Smooth muscle cell (in vitro differentiated cells): ENCODE measurements at regions not wholly inside any gene's neighbourhood (a gene's known extent, or its start where the extent isn't known, plus 50 kb on each side); places are given as distances from the start of the nearest gene placed in this dataset.
"Not testable (repeated sequence)": the region's sequence is repeated elsewhere in the genome, so short reads cannot be mapped to it uniquely, and the experiment has no call there.

Experiments used
- DNase-seq: peaks from one replicate; lab custom pipeline; 2025; ENCODE audit not compliant: unreplicated experiment; lab: John Stamatoyannopoulos, UW
- H2AFZ ChIP-seq: fragments of 200-600 bp; sonication (generic); 2 replicates; pipeline ENCODE4 v1.6.0; 2016; ENCODE audit warnings: antibody characterized with exemption, low read depth, mild to moderate bottlenecking
- H3F3A ChIP-seq: fragments of 200-600 bp; sonication (generic); 2 replicates; pipeline ENCODE4 v1.6.0; 2017; ENCODE audit warnings: antibody characterized with exemption, low read depth
- H3K27ac ChIP-seq: fragments of 200-600 bp; sonication (generic); 2 replicates; pipeline ENCODE4 v1.5.1; 2016; ENCODE audit warnings: low read depth, mild to moderate bottlenecking
- H3K27me3 ChIP-seq: fragments of 200-600 bp; sonication (generic); 2 replicates; pipeline ENCODE4 v1.6.1; 2016; ENCODE audit warnings: low read depth, mild to moderate bottlenecking
- H3K36me3 ChIP-seq: fragments of 200-600 bp; sonication (generic); 2 replicates; pipeline ENCODE4 v1.5.1; 2016; ENCODE audit warnings: low read depth
- H3K4me1 ChIP-seq: fragments of 200-600 bp; sonication (generic); 2 replicates; pipeline ENCODE4 v1.5.1; 2016; ENCODE audit warnings: low read depth
- H3K4me2 ChIP-seq: fragments of 200-600 bp; sonication (generic); 2 replicates; pipeline ENCODE4 v1.6.0; 2016; ENCODE audit warnings: mild to moderate bottlenecking
- H3K4me3 ChIP-seq: fragments of 200-600 bp; sonication (generic); 2 replicates; pipeline ENCODE4 v1.5.1; 2016; ENCODE audit warnings: mild to moderate bottlenecking
- H3K79me2 ChIP-seq: fragments of 200-600 bp; sonication (generic); 2 replicates; pipeline ENCODE4 v1.6.0; 2016; ENCODE audit warnings: low read depth, mild to moderate bottlenecking
- H3K9ac ChIP-seq: fragments of 200-600 bp; sonication (generic); 2 replicates; pipeline ENCODE4 v1.6.0; 2016; ENCODE audit warnings: low read depth
- H3K9me3 ChIP-seq: fragments of 200-600 bp; sonication (generic); replicated peaks from 2 replicates; pipeline ENCODE4 v1.5.1; 2016; ENCODE audit warnings: low read depth
- H4K20me1 ChIP-seq: fragments of 200-600 bp; sonication (generic); 2 replicates; pipeline ENCODE4 v1.6.0; 2016; ENCODE audit warnings: low read depth
- CTCF ChIP-seq: fragments of 200-600 bp; sonication (generic); IDR thresholded peaks from 2 replicates; pipeline ENCODE4 v1.5.1; 2017; ENCODE audit warnings: borderline replicate concordance, mild to moderate bottlenecking, antibody characterized with exemption; ENCODE audit not compliant: insufficient read depth, poor library complexity, severe bottlenecking
- WGBS: methylation state at CpG from one replicate; pipeline ENCODE4 v1.1.7; 2016; ENCODE audit warnings: low lambda C conversion rate; 5-methylcytosine and 5-hydroxymethylcytosine counted together

DNA sequence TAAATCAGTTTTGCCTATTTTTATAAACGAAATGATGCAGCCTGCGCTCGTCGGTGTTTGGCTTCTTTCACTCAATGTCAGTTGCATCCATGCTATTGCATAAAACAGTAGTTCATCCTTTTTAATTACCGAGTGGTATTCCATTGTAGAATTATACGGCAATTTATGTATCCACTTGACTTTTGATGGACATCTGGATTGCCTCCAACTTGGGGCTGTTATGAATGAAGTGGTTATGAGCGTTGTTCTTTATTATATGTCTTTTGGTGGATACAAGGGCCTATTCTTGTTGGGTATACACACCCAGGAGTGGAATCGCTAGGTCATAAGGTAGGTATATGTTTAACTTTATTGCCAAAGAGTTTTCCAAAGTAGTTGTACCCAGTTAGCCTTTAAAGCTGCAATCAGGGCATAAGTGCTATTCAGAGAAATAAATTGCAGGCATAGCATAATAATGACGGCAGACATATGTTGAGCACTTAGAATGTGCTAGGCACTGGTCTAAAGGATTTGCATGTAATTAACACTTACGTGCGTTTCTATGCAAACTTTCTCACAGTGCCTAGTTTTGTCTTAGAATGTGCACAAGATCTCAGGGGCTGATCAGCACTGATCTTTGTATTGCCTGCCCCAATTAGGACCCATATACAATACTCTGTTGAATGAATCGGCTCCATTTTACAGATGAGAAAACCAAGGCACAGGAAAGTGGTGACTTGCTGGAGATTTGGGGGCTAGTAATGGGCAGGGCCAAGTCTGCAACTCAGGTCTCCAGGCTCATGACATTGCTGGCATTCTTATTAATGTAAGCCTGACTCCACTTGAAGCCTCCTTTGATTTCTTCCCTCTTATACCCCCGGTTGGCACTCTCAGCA, 407.0 kb downstream of the BCOR start:
- H3K79me2 ChIP-seq: no peaks in the 10 kb centered on the region
- no peaks in the 10 kb centered on the region for H3K27me3 ChIP-seq
- no peak overlapping the region for H3K27ac ChIP-seq
- H3K9ac ChIP-seq: no peak overlapping the region
- no peak for TF ChIP-seq CTCF
- H3F3A ChIP-seq: no peaks in the 10 kb centered on the region
- no peaks in the 10 kb centered on the region for H3K36me3 ChIP-seq
- H2AFZ ChIP-seq: no peak overlapping the region
- no peak overlapping the region for H3K4me3 ChIP-seq
- H3K4me1 ChIP-seq: peaks cover 11% of the 10 kb centered on the region
- H3K4me2 ChIP-seq: no peak overlapping the region
- H4K20me1 ChIP-seq: no peaks in the 10 kb centered on the region
- no peaks in the 10 kb centered on the region for H3K9me3 ChIP-seq
- DNase-seq: no peak
- 93% methylated on average over 13 of the region's 13 CpGs for WGBS

DNA sequence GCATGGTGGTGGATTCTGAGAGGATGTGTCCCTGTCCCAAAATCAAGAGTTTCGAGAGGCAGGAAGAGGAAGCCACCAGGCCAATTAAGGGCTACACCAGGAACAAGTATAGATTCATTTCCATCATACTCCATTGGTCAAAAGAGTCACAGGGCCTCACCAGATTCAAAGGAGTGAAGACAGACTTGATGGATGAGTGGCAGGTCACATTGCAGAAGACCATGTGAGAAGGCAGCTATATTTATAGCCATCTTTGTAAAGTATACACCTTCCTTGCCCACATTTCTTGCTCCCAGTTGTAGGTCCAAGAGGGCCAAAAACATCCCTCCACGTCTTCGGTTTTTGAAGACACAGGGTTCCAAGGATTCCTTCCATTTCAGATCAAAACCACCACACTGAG, 406.0 kb downstream of the BCOR start:
- Histone ChIP-seq H3K9me3 (peaks cover 7% of the 10 kb centered on the region), H3K36me3 (no peaks in the 10 kb centered on the region), H2AFZ (no peak overlapping the region), H3K4me3 (no peak overlapping the region), H4K20me1 (no peaks in the 10 kb centered on the region), H3K4me2 (no peak overlapping the region), H3K27me3 (no peaks in the 10 kb centered on the region), H3K4me1 (peaks cover 11% of the 10 kb centered on the region), H3K79me2 (no peaks in the 10 kb centered on the region), H3F3A (no peaks in the 10 kb centered on the region), H3K9ac (no peak overlapping the region), H3K27ac (no peak overlapping the region)
- TF ChIP-seq CTCF: no peak
- WGBS: 98% methylated on average over 3 of the region's 3 CpGs
- no peak for DNase-seq

GRCh38 chrX:39692796-39693195, 405.0 kb downstream of the BCOR start:
- peaks cover 11% of the 10 kb centered on the region for H3K4me1 ChIP-seq
- H3K4me2 ChIP-seq: no peak overlapping the region
- H3K36me3 ChIP-seq: no peaks in the 10 kb centered on the region
- no peak for TF ChIP-seq CTCF
- H3K27me3 ChIP-seq: no peaks in the 10 kb centered on the region
- H3K79me2 ChIP-seq: no peaks in the 10 kb centered on the region
- DNase-seq: no peak
- H3K4me3 ChIP-seq: no peak overlapping the region
- H2AFZ ChIP-seq: no peak overlapping the region
- WGBS: 14% methylated on average over 4 of the region's 4 CpGs
- no peak overlapping the region for H3K9ac ChIP-seq
- no peaks in the 10 kb centered on the region for H3F3A ChIP-seq
- H4K20me1 ChIP-seq: no peaks in the 10 kb centered on the region
- peaks cover 10% of the 10 kb centered on the region for H3K9me3 ChIP-seq
- H3K27ac ChIP-seq: no peak overlapping the region

DNA sequence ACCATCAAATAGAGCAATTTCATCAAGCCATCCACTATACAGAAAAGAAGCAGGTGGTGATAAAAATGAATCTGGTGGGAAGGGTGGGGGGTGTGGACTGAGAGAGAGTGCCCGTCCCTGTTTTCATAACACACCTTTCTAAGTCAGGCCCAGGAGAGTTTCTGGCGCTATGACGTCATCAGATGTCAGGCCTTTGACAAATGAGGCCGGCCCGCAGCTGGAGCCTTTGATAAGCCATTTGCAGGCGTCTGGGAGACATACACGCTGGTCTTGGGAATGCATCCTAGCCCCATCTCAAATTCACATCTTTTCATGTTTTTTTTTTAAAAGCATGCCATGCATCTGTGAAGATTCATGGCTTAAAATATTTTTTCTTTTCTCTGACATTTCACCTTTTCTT, 404.5 kb downstream of the BCOR start:
- H3K27me3 ChIP-seq: no peaks in the 10 kb centered on the region
- no peak overlapping the region for H2AFZ ChIP-seq
- no peaks in the 10 kb centered on the region for H3K36me3 ChIP-seq
- H3K4me3 ChIP-seq: no peak overlapping the region
- peaks cover 10% of the 10 kb centered on the region for H3K9me3 ChIP-seq
- peaks cover 10% of the 10 kb centered on the region for H3K4me1 ChIP-seq
- no peaks in the 10 kb centered on the region for H3K79me2 ChIP-seq
- DNase-seq: no peak
- WGBS: 8% methylated on average over 7 of the region's 7 CpGs
- H3F3A ChIP-seq: no peaks in the 10 kb centered on the region
- H3K4me2 ChIP-seq: no peak overlapping the region
- no peak overlapping the region for H3K9ac ChIP-seq
- no peaks in the 10 kb centered on the region for H4K20me1 ChIP-seq
- H3K27ac ChIP-seq: no peak overlapping the region
- TF ChIP-seq CTCF: no peak

DNA sequence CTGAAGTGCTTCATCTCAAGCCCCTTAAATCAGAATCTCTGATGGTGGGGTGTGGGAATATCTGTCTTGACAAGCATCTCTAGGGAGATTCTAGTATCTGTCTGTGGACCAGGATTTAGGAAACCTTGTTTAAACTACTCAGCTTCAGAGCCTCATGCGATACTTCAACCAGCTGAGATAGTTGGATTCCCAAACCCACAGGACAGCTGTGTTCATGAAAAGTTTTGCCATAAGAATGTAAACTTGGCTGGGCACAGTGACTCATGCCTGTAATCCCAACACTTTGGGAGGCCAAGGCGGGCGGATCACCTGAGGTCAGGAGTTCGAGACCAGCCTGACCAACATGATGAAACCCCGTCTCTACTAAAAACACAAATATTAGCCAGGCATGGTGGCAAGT, 395.1 kb downstream of the BCOR start:
- not testable (repeated sequence) for H3K9me3 ChIP-seq, H3K36me3 ChIP-seq, H3F3A ChIP-seq, H3K27me3 ChIP-seq, H3K4me2 ChIP-seq, H4K20me1 ChIP-seq, H2AFZ ChIP-seq, H3K79me2 ChIP-seq, H3K9ac ChIP-seq, H3K4me1 ChIP-seq, H3K27ac ChIP-seq, DNase-seq, H3K4me3 ChIP-seq
- WGBS: 61% methylated on average over 5 of the region's 5 CpGs
